ENCODE measurements at regions not wholly inside any gene's neighbourhood (a gene's known extent, or its start where the extent isn't known, plus 50 kb on each side); places are given as distances from the start of the nearest gene placed in this dataset.
"Not testable (repeated sequence)": the region's sequence is repeated elsewhere in the genome, so short reads cannot be mapped to it uniquely, and the experiment has no call there.

GRCh38 chr2:109685453-109685852, 71.3 kb downstream of the SOWAHC start:
- no peak for TF ChIP-seq SUZ12 (IDR thresholded peaks at IDR 0.05; ENCODE audit: extremely low read depth, insufficient read depth, insufficient read length)
- no peak for TF ChIP-seq YY1 (IDR thresholded peaks at IDR 0.05; ENCODE audit: insufficient read depth, insufficient read length)
- no peak for TF ChIP-seq ZNF274 (IDR thresholded peaks at IDR 0.05; ENCODE audit: low read depth, low read length)
- Histone ChIP-seq H3K9me3 (ENCODE audit: insufficient read depth, low read length) (no peaks in the 10 kb centered on the region), H3K4me3 (ENCODE audit: insufficient read length, low read depth) (no peak overlapping the region), H3K36me3 (ENCODE audit: insufficient read depth, insufficient read length, low read length) (no peaks in the 10 kb centered on the region), H3K27me3 (ENCODE audit: insufficient read depth, insufficient read length) (no peaks in the 10 kb centered on the region), H3K9ac (ENCODE audit: insufficient read length, low read depth) (no peak overlapping the region), H3K4me1 (ENCODE audit: insufficient read depth, insufficient read length) (no peaks in the 10 kb centered on the region)
- no peak for DNase-seq (ENCODE audit: low read depth, low spot score)

DNA sequence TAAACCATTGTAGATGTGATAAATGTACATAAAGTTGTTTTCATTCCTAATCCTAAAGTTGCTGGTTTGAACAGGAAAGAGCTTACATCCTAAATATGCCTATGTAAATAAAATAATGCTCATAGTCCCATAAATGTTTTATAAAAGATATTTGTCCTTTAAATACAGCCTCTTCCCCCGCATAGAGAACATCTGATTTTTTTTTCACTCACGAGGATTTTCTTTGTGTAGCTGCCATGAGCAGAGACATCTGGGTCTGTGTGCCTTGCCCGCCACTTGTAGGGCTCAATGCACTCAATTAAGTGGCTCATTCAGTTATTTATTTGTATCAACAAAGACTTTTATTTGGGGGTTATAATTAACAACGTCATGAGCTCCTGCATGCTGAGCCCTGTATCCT, 72.8 kb downstream of the SOWAHC start:
- H3K27me3 ChIP-seq (ENCODE audit: insufficient read depth, insufficient read length) = no peaks in the 10 kb centered on the region
- H3K4me3 ChIP-seq (ENCODE audit: insufficient read length, low read depth) = no peak overlapping the region
- DNase-seq (ENCODE audit: low read depth, low spot score) = no peak
- H3K4me1 ChIP-seq (ENCODE audit: insufficient read depth, insufficient read length) = no peaks in the 10 kb centered on the region
- no peak overlapping the region for H3K9ac ChIP-seq (ENCODE audit: insufficient read length, low read depth)
- H3K9me3 ChIP-seq (ENCODE audit: insufficient read depth, low read length) = no peaks in the 10 kb centered on the region
- TF ChIP-seq YY1 (IDR thresholded peaks at IDR 0.05; ENCODE audit: insufficient read depth, insufficient read length) (no peak), SUZ12 (IDR thresholded peaks at IDR 0.05; ENCODE audit: extremely low read depth, insufficient read depth, insufficient read length) (no peak), ZNF274 (IDR thresholded peaks at IDR 0.05; ENCODE audit: low read depth, low read length) (no peak)
- H3K36me3 ChIP-seq (ENCODE audit: insufficient read depth, insufficient read length, low read length) = no peaks in the 10 kb centered on the region

GRCh38 chr2:109689182-109689930, 75.2 kb downstream of the SOWAHC start:
- H3K4me3 ChIP-seq (ENCODE audit: insufficient read length, low read depth) = no peak overlapping the region
- H3K9ac ChIP-seq (ENCODE audit: insufficient read length, low read depth) = no peak overlapping the region
- peaks cover 4% of the 10 kb centered on the region for H3K4me1 ChIP-seq (ENCODE audit: insufficient read depth, insufficient read length)
- no peak for DNase-seq (ENCODE audit: low read depth, low spot score)
- TF ChIP-seq ZNF274 (IDR thresholded peaks at IDR 0.05; ENCODE audit: low read depth, low read length) (no peak), YY1 (IDR thresholded peaks at IDR 0.05; ENCODE audit: insufficient read depth, insufficient read length) (no peak), SUZ12 (IDR thresholded peaks at IDR 0.05; ENCODE audit: extremely low read depth, insufficient read depth, insufficient read length) (no peak)
- H3K36me3 ChIP-seq (ENCODE audit: insufficient read depth, insufficient read length, low read length) = no peaks in the 10 kb centered on the region
- H3K27me3 ChIP-seq (ENCODE audit: insufficient read depth, insufficient read length) = no peaks in the 10 kb centered on the region
- H3K9me3 ChIP-seq (ENCODE audit: insufficient read depth, low read length) = no peaks in the 10 kb centered on the region

DNA sequence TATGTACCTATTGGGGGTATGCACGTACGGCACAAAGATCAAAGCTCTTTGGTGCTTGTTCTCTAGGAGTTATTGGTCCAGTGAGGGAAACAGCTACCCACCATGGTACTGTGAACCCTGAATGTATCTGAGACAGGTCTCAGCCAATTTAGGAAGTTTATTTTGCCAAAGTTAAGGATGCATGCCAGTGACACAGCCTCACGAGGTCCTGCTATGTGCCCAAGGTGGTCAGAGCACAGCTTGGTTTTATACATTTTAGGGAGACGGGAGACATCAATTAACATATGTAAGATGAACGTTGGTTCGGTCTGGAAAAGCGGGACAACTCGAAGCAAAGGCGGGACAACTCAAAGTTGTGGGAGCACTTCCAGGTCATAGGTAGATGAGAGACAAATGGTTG, 75.8 kb downstream of the SOWAHC start:
- DNase-seq (ENCODE audit: low read depth, low spot score) = no peak
- H3K36me3 ChIP-seq (ENCODE audit: insufficient read depth, insufficient read length, low read length) = no peaks in the 10 kb centered on the region
- H3K9ac ChIP-seq (ENCODE audit: insufficient read length, low read depth) = no peak overlapping the region
- H3K27me3 ChIP-seq (ENCODE audit: insufficient read depth, insufficient read length) = no peaks in the 10 kb centered on the region
- TF ChIP-seq SUZ12 (IDR thresholded peaks at IDR 0.05; ENCODE audit: extremely low read depth, insufficient read depth, insufficient read length) = no peak
- no peak for TF ChIP-seq YY1 (IDR thresholded peaks at IDR 0.05; ENCODE audit: insufficient read depth, insufficient read length)
- no peak for TF ChIP-seq ZNF274 (IDR thresholded peaks at IDR 0.05; ENCODE audit: low read depth, low read length)
- H3K4me3 ChIP-seq (ENCODE audit: insufficient read length, low read depth) = no peak overlapping the region
- peaks cover 4% of the 10 kb centered on the region for H3K4me1 ChIP-seq (ENCODE audit: insufficient read depth, insufficient read length)
- no peaks in the 10 kb centered on the region for H3K9me3 ChIP-seq (ENCODE audit: insufficient read depth, low read length)

GRCh38 chr2:109690457-109690821, 76.3 kb downstream of the SOWAHC start:
- Histone ChIP-seq H3K9ac (ENCODE audit: insufficient read length, low read depth) (no peak overlapping the region), H3K27me3 (ENCODE audit: insufficient read depth, insufficient read length) (no peaks in the 10 kb centered on the region), H3K9me3 (ENCODE audit: insufficient read depth, low read length) (no peaks in the 10 kb centered on the region), H3K4me3 (ENCODE audit: insufficient read length, low read depth) (no peak overlapping the region), H3K4me1 (ENCODE audit: insufficient read depth, insufficient read length) (peaks cover 4% of the 10 kb centered on the region), H3K36me3 (ENCODE audit: insufficient read depth, insufficient read length, low read length) (no peaks in the 10 kb centered on the region)
- DNase-seq (ENCODE audit: low read depth, low spot score) = no peak
- TF ChIP-seq SUZ12 (IDR thresholded peaks at IDR 0.05; ENCODE audit: extremely low read depth, insufficient read depth, insufficient read length) (no peak), ZNF274 (IDR thresholded peaks at IDR 0.05; ENCODE audit: low read depth, low read length) (no peak), YY1 (IDR thresholded peaks at IDR 0.05; ENCODE audit: insufficient read depth, insufficient read length) (no peak)

- H3K36me3 ChIP-seq (ENCODE audit: insufficient read depth, insufficient read length, low read length) = no peaks in the 10 kb centered on the region
- H3K9ac ChIP-seq (ENCODE audit: insufficient read length, low read depth) = no peak overlapping the region
- no peaks in the 10 kb centered on the region for H3K27me3 ChIP-seq (ENCODE audit: insufficient read depth, insufficient read length)
- TF ChIP-seq SUZ12 (IDR thresholded peaks at IDR 0.05; ENCODE audit: extremely low read depth, insufficient read depth, insufficient read length) (no peak), YY1 (IDR thresholded peaks at IDR 0.05; ENCODE audit: insufficient read depth, insufficient read length) (no peak), ZNF274 (IDR thresholded peaks at IDR 0.05; ENCODE audit: low read depth, low read length) (no peak)
- no peak overlapping the region for H3K4me3 ChIP-seq (ENCODE audit: insufficient read length, low read depth)
- peaks cover 4% of the 10 kb centered on the region for H3K4me1 ChIP-seq (ENCODE audit: insufficient read depth, insufficient read length)
- H3K9me3 ChIP-seq (ENCODE audit: insufficient read depth, low read length) = no peaks in the 10 kb centered on the region
- no peak for DNase-seq (ENCODE audit: low read depth, low spot score)
Measured at GRCh38 chr2:109690822-109691541, 76.8 kb downstream of the SOWAHC start.

DNA sequence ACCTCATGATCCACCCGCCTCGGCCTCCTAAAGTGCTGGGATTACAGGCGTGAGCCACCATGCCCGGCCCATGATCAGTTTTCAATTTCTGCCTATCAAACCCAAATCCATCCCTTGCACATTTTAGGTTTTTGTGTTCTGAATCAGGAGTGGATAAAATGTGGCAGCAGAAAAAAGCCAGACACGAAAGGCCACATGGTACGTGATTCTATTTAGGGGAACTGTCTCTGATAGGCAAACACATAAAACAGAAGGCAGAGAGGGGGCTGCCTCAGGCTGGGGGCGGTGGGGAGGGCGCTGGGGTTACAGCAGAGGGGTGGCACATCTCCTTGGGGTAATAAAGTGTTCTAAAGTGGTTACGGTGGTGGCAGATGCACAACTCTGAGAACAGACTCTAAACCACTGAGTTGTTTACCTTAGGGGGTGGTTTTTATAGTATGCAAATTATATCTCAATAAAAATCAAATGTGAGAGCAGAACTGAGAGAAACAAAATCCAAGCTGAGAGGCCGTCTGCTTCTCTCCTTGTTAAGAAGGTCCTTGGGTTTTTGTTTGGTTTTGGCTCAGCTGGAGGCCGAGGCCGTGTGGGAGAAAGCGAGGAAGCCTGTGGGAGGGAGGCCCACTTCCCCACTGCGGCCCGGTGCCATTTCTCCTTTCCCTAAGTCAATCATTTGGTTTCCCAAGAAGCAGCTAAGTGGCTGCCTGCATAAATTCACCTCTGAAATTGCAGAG, 78.0 kb downstream of the SOWAHC start:
- TF ChIP-seq ZNF274 (IDR thresholded peaks at IDR 0.05; ENCODE audit: low read depth, low read length) (no peak), SUZ12 (IDR thresholded peaks at IDR 0.05; ENCODE audit: extremely low read depth, insufficient read depth, insufficient read length) (no peak)
- Histone ChIP-seq H3K9me3 (ENCODE audit: insufficient read depth, low read length) (no peaks in the 10 kb centered on the region), H3K4me3 (ENCODE audit: insufficient read length, low read depth) (no peak overlapping the region), H3K36me3 (ENCODE audit: insufficient read depth, insufficient read length, low read length) (no peaks in the 10 kb centered on the region), H3K9ac (ENCODE audit: insufficient read length, low read depth) (no peak overlapping the region), H3K4me1 (ENCODE audit: insufficient read depth, insufficient read length) (peaks cover 4% of the 10 kb centered on the region), H3K27me3 (ENCODE audit: insufficient read depth, insufficient read length) (no peaks in the 10 kb centered on the region)
- no peak for DNase-seq (ENCODE audit: low read depth, low spot score)

GRCh38 chr2:109692831-109693230, 78.7 kb downstream of the SOWAHC start:
- H3K36me3 ChIP-seq (ENCODE audit: insufficient read depth, insufficient read length, low read length); H3K9me3 ChIP-seq (ENCODE audit: insufficient read depth, low read length); H3K27me3 ChIP-seq (ENCODE audit: insufficient read depth, insufficient read length); H3K9ac ChIP-seq (ENCODE audit: insufficient read length, low read depth); H3K4me1 ChIP-seq (ENCODE audit: insufficient read depth, insufficient read length); H3K4me3 ChIP-seq (ENCODE audit: insufficient read length, low read depth); DNase-seq (ENCODE audit: low read depth, low spot score): not testable (repeated sequence)

DNA sequence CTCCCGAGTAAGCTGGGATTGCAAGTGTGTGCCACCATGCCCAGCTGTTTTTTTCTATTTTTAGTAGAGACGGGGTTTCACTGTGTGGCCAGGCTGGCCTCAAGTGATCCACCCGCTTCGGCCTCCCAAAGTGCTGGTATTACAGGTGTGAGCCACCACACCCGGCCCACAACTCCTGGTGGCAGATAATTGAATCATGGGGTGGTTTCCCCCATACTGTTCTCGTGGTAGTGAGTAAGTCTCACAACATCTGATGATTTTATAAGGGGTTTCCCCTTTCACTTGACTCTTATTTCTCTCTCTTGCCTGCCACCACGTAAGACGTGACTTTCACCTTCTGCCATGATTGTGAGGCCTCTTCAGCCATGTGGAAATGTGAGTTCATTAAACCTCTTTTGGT, 79.1 kb downstream of the SOWAHC start:
- H3K9ac ChIP-seq (ENCODE audit: insufficient read length, low read depth); H3K9me3 ChIP-seq (ENCODE audit: insufficient read depth, low read length); H3K27me3 ChIP-seq (ENCODE audit: insufficient read depth, insufficient read length); H3K36me3 ChIP-seq (ENCODE audit: insufficient read depth, insufficient read length, low read length); H3K4me3 ChIP-seq (ENCODE audit: insufficient read length, low read depth); H3K4me1 ChIP-seq (ENCODE audit: insufficient read depth, insufficient read length); DNase-seq (ENCODE audit: low read depth, low spot score): not testable (repeated sequence)
